ENCODE measurements at regions not wholly inside any gene's neighbourhood (a gene's known extent, or its start where the extent isn't known, plus 50 kb on each side); places are given as distances from the start of the nearest gene placed in this dataset.

DNA sequence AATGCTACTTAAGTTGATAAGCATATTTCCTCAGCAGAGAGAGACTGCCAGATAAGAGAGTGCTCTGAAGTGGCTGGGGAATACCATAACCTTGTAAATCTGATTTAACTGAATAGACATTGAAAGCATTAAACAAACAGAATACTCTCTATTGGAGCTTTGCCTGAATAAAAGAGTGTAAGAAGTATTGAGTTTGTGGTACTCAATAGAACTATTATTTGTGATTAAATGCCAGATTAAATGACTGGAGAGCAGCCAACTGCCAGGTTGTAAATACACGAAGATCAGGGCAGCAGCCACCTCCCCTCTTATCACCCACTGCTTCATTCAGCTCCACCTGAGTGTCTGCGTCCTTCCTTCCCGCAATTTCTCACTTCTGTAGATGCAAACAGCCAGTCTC lies 373.6 kb downstream of the DCDC2C start:
- H3K27me3 ChIP-seq (ENCODE audit: control insufficient read depth, insufficient read depth, low read length, poor library complexity, severe bottlenecking), result no peaks in the 10 kb centered on the region
- no peaks in the 10 kb centered on the region for H3K9me3 ChIP-seq (ENCODE audit: control insufficient read depth, low read length)
- H3K4me1 ChIP-seq (ENCODE audit: control insufficient read depth, insufficient read depth, low read length), result peaks cover 7% of the 10 kb centered on the region
- 89 to 94% methylated on average over 3 of the region's 3 CpGs for WGBS, 2 experiments
- H3K27ac ChIP-seq (ENCODE audit: insufficient read depth, low read depth, low read length, poor library complexity, severe bottlenecking), result no peak overlapping the region
- no peak overlapping the region for H3K4me3 ChIP-seq (ENCODE audit: insufficient read depth, low read depth, low read length)
- no peaks in the 10 kb centered on the region for H3K36me3 ChIP-seq (ENCODE audit: control insufficient read depth, insufficient read depth, low read length)

DNA sequence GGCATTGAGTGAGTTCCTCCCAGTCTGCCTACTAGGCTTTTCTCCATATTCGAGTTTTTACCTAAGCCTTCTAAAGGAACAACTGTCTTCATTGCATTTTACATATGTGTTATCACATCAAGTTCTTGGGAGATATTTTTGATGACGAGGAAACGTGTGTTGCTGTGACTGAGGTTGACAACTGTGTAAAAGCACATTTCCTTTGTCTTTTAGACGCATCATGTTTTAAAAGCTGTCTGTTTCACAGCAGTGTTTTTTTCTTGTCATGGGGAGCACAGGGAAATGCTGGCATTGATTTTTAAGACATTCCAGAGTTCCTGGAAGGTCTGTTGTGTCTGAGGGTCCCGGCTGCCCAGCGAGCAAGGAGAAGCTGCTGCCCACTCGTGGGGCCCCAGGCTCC lies 381.8 kb downstream of the DCDC2C start:
- H3K27me3 ChIP-seq (ENCODE audit: control insufficient read depth, insufficient read depth, low read length, poor library complexity, severe bottlenecking), result no peaks in the 10 kb centered on the region
- WGBS, 2 experiments, result 90 to 93% methylated on average over 7 of the region's 7 CpGs
- H3K36me3 ChIP-seq (ENCODE audit: control insufficient read depth, insufficient read depth, low read length), result no peaks in the 10 kb centered on the region
- H3K4me3 ChIP-seq (ENCODE audit: insufficient read depth, low read depth, low read length), result no peak overlapping the region
- H3K9me3 ChIP-seq (ENCODE audit: control insufficient read depth, low read length), result no peaks in the 10 kb centered on the region
- no peak overlapping the region for H3K27ac ChIP-seq (ENCODE audit: insufficient read depth, low read depth, low read length, poor library complexity, severe bottlenecking)
- no peaks in the 10 kb centered on the region for H3K4me1 ChIP-seq (ENCODE audit: control insufficient read depth, insufficient read depth, low read length)

DNA sequence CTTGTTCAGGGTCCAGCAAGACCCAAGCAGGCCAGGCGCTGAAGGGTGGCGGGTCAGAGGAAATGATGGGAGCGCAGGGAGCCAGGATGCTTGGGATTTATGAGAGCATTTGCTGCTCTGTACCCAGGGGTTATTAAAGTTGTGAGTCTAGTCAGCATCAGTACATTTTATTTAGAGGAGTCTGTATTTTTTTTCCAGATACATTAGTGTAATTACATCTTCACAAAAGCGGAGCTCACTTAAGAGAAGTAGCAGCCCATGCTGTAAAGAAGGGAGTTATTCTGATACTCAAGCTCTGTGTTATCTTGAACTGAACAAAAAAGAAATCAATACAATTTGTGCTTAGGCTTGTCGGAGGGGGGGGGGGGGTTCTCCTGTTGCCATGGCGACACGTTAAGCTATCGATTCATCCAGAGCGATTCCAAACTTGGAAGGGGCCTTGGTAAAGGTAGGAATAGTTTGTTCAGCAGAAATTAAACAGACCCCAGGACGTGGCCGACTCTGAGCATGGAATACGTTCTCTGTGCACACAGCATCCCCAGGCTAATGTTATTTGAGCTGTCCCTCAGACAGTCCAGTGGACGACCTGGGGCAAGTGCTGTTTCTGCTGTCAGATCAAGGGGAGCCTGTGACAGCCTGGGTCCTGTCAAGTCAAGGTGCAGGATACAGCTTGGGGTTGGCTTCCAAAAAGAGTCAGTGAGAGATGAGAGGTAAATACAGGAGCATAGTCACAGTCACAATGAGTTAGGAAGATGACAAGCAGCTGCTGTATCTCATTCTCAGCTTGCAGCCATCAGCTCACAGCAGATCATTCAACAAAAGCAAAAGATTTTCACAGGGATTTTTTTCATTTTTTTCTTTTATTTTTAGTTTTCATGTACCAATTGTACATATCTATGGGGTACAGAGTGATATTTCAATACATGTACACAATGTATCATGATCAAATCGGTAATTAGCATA lies 387.6 kb downstream of the DCDC2C start:
- Histone ChIP-seq H3K9me3 (ENCODE audit: control insufficient read depth, low read length) (no peaks in the 10 kb centered on the region), H3K4me3 (ENCODE audit: insufficient read depth, low read depth, low read length) (no peak overlapping the region), H3K4me1 (ENCODE audit: control insufficient read depth, insufficient read depth, low read length) (no peaks in the 10 kb centered on the region), H3K36me3 (ENCODE audit: control insufficient read depth, insufficient read depth, low read length) (no peaks in the 10 kb centered on the region), H3K27ac (ENCODE audit: insufficient read depth, low read depth, low read length, poor library complexity, severe bottlenecking) (no peak overlapping the region), H3K27me3 (ENCODE audit: control insufficient read depth, insufficient read depth, low read length, poor library complexity, severe bottlenecking) (no peaks in the 10 kb centered on the region)
- 88 to 91% methylated on average over 13 to 14 of the region's 14 CpGs for WGBS, 2 experiments

DNA sequence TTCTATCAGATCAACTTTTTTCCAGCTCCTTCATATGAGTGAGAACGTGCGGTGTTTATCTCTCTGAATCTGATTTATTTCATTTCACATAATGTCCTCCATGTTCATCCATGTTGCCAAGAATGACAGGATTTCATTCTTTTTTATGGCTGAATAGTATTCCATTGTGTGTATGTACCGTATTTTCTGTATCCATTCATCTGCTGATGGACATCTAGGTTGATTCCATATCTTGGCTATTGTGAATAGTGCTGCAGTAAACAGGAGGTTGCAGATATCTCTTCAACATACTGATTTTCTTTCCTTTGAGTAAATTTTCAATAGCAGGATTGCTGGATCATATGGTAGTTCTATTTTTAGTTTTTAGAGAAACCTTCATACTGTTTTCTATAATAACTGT lies 388.5 kb downstream of the DCDC2C start:
- no peaks in the 10 kb centered on the region for H3K4me1 ChIP-seq (ENCODE audit: control insufficient read depth, insufficient read depth, low read length)
- no peaks in the 10 kb centered on the region for H3K27me3 ChIP-seq (ENCODE audit: control insufficient read depth, insufficient read depth, low read length, poor library complexity, severe bottlenecking)
- H3K27ac ChIP-seq (ENCODE audit: insufficient read depth, low read depth, low read length, poor library complexity, severe bottlenecking), result no peak overlapping the region
- H3K4me3 ChIP-seq (ENCODE audit: insufficient read depth, low read depth, low read length), result no peak overlapping the region
- H3K36me3 ChIP-seq (ENCODE audit: control insufficient read depth, insufficient read depth, low read length), result no peaks in the 10 kb centered on the region
- 89 to 100% methylated on average over 3 of the region's 3 CpGs for WGBS, 2 experiments
- no peaks in the 10 kb centered on the region for H3K9me3 ChIP-seq (ENCODE audit: control insufficient read depth, low read length)

DNA sequence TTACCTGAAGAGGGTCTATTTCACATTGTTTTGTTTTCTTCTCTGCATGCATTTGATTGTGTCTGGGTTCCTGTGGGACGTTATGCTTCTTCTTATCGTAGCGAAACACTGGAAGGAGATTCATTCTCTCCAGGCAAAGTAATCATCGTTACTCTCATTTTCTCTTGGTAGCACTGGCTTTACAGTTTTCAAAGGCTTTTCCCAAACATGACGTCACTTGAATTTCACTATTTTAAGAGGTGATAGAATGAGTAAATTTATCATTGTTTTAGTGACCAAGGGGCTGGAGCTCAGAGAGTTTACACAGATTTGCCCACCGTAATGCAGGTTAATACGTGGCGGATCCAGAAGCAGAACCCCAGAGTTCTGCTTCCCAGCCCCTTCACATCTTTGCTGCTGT lies 391.4 kb downstream of the DCDC2C start:
- H3K27ac ChIP-seq (ENCODE audit: insufficient read depth, low read depth, low read length, poor library complexity, severe bottlenecking), result no peak overlapping the region
- no peaks in the 10 kb centered on the region for H3K27me3 ChIP-seq (ENCODE audit: control insufficient read depth, insufficient read depth, low read length, poor library complexity, severe bottlenecking)
- no peaks in the 10 kb centered on the region for H3K4me1 ChIP-seq (ENCODE audit: control insufficient read depth, insufficient read depth, low read length)
- H3K4me3 ChIP-seq (ENCODE audit: insufficient read depth, low read depth, low read length), result no peak overlapping the region
- no peaks in the 10 kb centered on the region for H3K36me3 ChIP-seq (ENCODE audit: control insufficient read depth, insufficient read depth, low read length)
- H3K9me3 ChIP-seq (ENCODE audit: control insufficient read depth, low read length), result no peaks in the 10 kb centered on the region
- WGBS, 2 experiments, result 93 to 95% methylated on average over 8 of the region's 8 CpGs

DNA sequence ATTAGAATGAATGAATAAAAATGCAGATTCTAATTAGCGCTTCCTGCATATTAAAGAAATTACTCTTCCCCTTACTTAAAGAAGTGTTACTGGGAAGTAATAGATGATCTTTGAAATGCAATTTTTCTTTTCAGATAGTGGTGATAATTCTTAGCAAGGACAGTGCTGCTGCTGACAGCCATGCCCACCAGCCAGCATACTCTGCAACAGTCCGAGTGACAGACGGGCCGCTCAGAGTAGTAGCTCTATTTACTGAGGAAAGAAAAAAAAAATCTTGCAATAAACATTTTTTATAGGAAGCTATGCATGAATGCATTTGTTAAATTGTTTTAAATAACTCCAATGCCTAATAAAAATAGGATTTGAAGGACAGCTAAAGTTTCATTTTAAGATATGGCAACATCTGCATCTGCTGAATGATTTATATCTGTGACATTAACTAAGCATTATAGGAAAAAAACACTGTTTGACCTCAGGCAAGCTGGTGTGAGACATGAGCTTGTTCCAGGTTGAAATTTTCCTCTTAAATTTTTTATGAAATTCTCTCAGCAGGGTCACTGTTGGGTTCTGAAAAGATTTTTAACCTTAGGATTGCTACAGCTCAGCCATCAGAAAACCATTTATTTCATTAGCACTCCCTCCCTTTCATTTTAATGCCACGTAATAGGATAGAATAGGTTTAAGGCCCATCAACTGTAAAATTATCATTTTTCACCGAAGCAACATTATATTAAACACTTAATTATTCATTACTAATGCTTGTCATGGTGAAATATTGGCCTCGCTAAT lies 393.8 kb downstream of the DCDC2C start:
- H3K9me3 ChIP-seq (ENCODE audit: control insufficient read depth, low read length), result no peaks in the 10 kb centered on the region
- no peaks in the 10 kb centered on the region for H3K4me1 ChIP-seq (ENCODE audit: control insufficient read depth, insufficient read depth, low read length)
- H3K36me3 ChIP-seq (ENCODE audit: control insufficient read depth, insufficient read depth, low read length), result no peaks in the 10 kb centered on the region
- H3K27ac ChIP-seq (ENCODE audit: insufficient read depth, low read depth, low read length, poor library complexity, severe bottlenecking), result no peak overlapping the region
- 92 to 95% methylated on average over 5 to 6 of the region's 7 CpGs for WGBS, 2 experiments
- H3K27me3 ChIP-seq (ENCODE audit: control insufficient read depth, insufficient read depth, low read length, poor library complexity, severe bottlenecking), result no peaks in the 10 kb centered on the region
- H3K4me3 ChIP-seq (ENCODE audit: insufficient read depth, low read depth, low read length), result no peak overlapping the region

DNA sequence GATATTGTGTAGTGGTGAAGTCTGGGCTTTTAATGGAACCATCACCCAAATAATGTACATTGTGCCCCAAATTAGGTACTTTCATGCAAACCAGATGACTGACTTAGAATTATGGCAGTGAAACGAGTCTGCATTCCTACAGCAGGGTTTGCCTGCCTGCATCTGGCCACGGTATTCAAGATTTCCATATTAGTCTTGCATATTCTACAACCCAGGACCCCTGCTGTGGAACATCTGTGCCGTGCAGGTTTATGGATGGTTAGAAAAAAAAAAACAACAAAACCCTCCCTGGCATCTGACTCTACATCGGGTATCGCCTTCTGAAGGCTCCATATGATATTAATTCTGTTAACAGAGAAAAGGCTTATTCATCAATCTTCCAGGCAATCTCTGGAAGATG lies 394.8 kb downstream of the DCDC2C start:
- H3K27ac ChIP-seq (ENCODE audit: insufficient read depth, low read depth, low read length, poor library complexity, severe bottlenecking), result no peak overlapping the region
- H3K4me1 ChIP-seq (ENCODE audit: control insufficient read depth, insufficient read depth, low read length), result no peaks in the 10 kb centered on the region
- no peak overlapping the region for H3K4me3 ChIP-seq (ENCODE audit: insufficient read depth, low read depth, low read length)
- no peaks in the 10 kb centered on the region for H3K9me3 ChIP-seq (ENCODE audit: control insufficient read depth, low read length)
- no peaks in the 10 kb centered on the region for H3K36me3 ChIP-seq (ENCODE audit: control insufficient read depth, insufficient read depth, low read length)
- H3K27me3 ChIP-seq (ENCODE audit: control insufficient read depth, insufficient read depth, low read length, poor library complexity, severe bottlenecking), result no peaks in the 10 kb centered on the region
- 77 to 91% methylated on average over 4 to 5 of the region's 5 CpGs for WGBS, 2 experiments

DNA sequence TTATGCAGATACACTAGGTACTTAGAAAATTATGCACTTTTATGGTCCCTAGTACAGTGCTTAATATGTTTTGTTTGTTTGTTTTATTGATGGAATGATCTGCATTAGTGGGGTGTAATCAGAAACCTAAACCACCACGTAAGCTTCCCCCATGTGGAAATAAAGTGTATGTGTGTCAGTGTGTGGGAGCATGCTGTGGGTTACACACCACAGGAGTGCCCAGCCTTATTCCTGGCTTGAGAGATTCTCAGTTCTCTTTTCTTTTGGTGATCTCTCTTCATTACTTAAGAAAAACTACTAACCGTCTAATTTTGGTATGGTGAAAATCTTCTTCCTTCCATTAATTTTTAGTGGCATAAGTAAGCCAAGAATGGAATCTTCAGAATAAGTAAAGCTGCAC lies 398.6 kb downstream of the DCDC2C start:
- Histone ChIP-seq H3K27ac (ENCODE audit: insufficient read depth, low read depth, low read length, poor library complexity, severe bottlenecking) (no peak overlapping the region), H3K4me1 (ENCODE audit: control insufficient read depth, insufficient read depth, low read length) (no peaks in the 10 kb centered on the region), H3K9me3 (ENCODE audit: control insufficient read depth, low read length) (no peaks in the 10 kb centered on the region), H3K27me3 (ENCODE audit: control insufficient read depth, insufficient read depth, low read length, poor library complexity, severe bottlenecking) (no peaks in the 10 kb centered on the region), H3K4me3 (ENCODE audit: insufficient read depth, low read depth, low read length) (no peak overlapping the region), H3K36me3 (ENCODE audit: control insufficient read depth, insufficient read depth, low read length) (no peaks in the 10 kb centered on the region)
- 89 to 100% methylated on average over 1 to 2 of the region's 2 CpGs for WGBS, 2 experiments

DNA sequence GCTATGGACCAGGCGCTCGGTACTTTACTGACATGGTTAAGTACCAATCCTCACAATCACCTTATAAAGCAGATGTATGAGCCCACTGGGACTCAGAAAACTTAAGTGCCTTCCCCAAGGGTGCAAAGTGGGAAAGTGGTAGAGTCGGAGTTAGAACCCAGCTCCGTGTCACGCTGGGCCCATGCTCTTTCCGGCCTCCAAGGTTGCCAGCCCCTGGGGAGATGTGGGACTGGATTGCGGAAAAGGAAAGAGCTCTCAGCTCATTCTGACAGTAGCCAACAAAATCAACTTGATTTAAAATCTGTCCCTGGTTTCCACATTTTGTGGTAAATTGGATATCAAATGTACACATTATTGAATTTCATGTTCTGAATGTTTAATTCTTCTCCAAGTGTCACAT lies 403.8 kb downstream of the DCDC2C start:
- Histone ChIP-seq H3K27ac (ENCODE audit: insufficient read depth, low read depth, low read length, poor library complexity, severe bottlenecking) (no peak overlapping the region), H3K36me3 (ENCODE audit: control insufficient read depth, insufficient read depth, low read length) (no peaks in the 10 kb centered on the region), H3K27me3 (ENCODE audit: control insufficient read depth, insufficient read depth, low read length, poor library complexity, severe bottlenecking) (no peaks in the 10 kb centered on the region), H3K4me1 (ENCODE audit: control insufficient read depth, insufficient read depth, low read length) (no peaks in the 10 kb centered on the region), H3K4me3 (ENCODE audit: insufficient read depth, low read depth, low read length) (no peak overlapping the region), H3K9me3 (ENCODE audit: control insufficient read depth, low read length) (no peaks in the 10 kb centered on the region)
- 95 to 97% methylated on average over 7 of the region's 7 CpGs for WGBS, 2 experiments

DNA sequence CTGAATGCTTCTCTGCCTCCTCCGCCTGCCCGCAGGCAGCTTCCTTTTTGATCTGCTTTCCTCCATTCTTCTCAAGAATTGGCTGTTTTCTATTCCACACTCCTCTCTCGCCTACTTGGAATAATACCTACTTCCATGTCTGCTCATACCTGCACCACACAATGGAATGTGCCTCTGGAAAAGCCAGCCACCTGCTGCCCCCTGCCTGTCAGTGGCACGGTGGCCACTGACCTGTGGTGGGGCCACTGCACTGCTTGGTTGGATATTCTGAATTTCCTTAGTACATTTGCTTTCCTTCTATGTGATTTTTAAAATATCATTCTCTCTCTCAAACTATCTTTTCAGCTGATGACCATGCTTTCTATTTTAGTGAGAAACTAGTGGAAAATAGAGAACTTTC lies 406.9 kb downstream of the DCDC2C start:
- H3K27ac ChIP-seq (ENCODE audit: insufficient read depth, low read depth, low read length, poor library complexity, severe bottlenecking), result no peak overlapping the region
- no peaks in the 10 kb centered on the region for H3K4me1 ChIP-seq (ENCODE audit: control insufficient read depth, insufficient read depth, low read length)
- H3K9me3 ChIP-seq (ENCODE audit: control insufficient read depth, low read length), result no peaks in the 10 kb centered on the region
- WGBS, 2 experiments, result 89 to 93% methylated on average over 4 of the region's 4 CpGs
- no peaks in the 10 kb centered on the region for H3K36me3 ChIP-seq (ENCODE audit: control insufficient read depth, insufficient read depth, low read length)
- no peak overlapping the region for H3K4me3 ChIP-seq (ENCODE audit: insufficient read depth, low read depth, low read length)
- no peaks in the 10 kb centered on the region for H3K27me3 ChIP-seq (ENCODE audit: control insufficient read depth, insufficient read depth, low read length, poor library complexity, severe bottlenecking)

Measured in ectodermal cell (in vitro differentiated cells).